HepG2 (cell line): ENCODE measurements at regions not wholly inside any gene's neighbourhood (a gene's known extent, or its start where the extent isn't known, plus 50 kb on each side); places are given as distances from the start of the nearest gene placed in this dataset.
A peak's percentile ranks its signal among the peaks of the same experiment; 100 is the strongest.

ENCODE experiments used
- ADNP ChIP-seq: sonication (generic); formaldehyde crosslinking; IDR thresholded peaks from 2 replicates; pipeline ENCODE4 v1.4.0; 2020; ENCODE audit warnings: missing genetic modification reagents
- ATF5 ChIP-seq: sonication (generic); formaldehyde crosslinking; IDR thresholded peaks from 2 replicates; pipeline ENCODE4 v1.4.0; 2020; ENCODE audit warnings: mild to moderate bottlenecking, low read depth, missing genetic modification reagents
- GATAD2A ChIP-seq: IDR thresholded peaks from 2 replicates; pipeline ENCODE4 v1.6.1; 2016
- KDM3A ChIP-seq: IDR thresholded peaks from 2 replicates; pipeline ENCODE4 v1.6.1; 2018; ENCODE audit warnings: low read depth, missing compliant biosample characterization
- LRRFIP1 ChIP-seq: sonication (generic); formaldehyde crosslinking; conservative IDR thresholded peaks from 2 replicates; pipeline ENCODE4 v1.4.0; 2020; ENCODE audit warnings: missing genetic modification reagents
- MLXIP ChIP-seq: sonication (generic); formaldehyde crosslinking; IDR thresholded peaks from 2 replicates; pipeline ENCODE4 v1.9.0; 2021; ENCODE audit warnings: missing genetic modification reagents, borderline replicate concordance
- ONECUT2 ChIP-seq: sonication (generic); formaldehyde crosslinking; IDR thresholded peaks from 2 replicates; pipeline ENCODE4 v1.4.0; 2020; ENCODE audit warnings: missing genetic modification reagents
- SIX4 ChIP-seq: sonication (generic); formaldehyde crosslinking; IDR thresholded peaks from 2 replicates; pipeline ENCODE4 v1.4.0; 2020; ENCODE audit warnings: missing genetic modification reagents
- SOX5 ChIP-seq: IDR thresholded peaks from 2 replicates; pipeline ENCODE4 v1.6.1; 2016; ENCODE audit warnings: borderline replicate concordance
- SOX6 ChIP-seq, 2 experiments: fragments of 450-650 bp in 1 of 2; sonication (generic) in 1 of 2; formaldehyde crosslinking in 1 of 2; IDR thresholded peaks; 2 replicates each; pipeline versions ENCODE4 v1.4.0 to v1.6.1; 2017 to 2020; ENCODE audit warnings: antibody characterized with exemption in 1 of 2, mild to moderate bottlenecking in 1 of 2, missing genetic modification reagents in 1 of 2
- U2AF2 ChIP-seq: fragments of 200-400 bp; formaldehyde crosslinking; IDR thresholded peaks from 2 replicates; pipeline ENCODE4 v1.6.1; 2017; ENCODE audit warnings: low read depth, mild to moderate bottlenecking, low read length
- WIZ ChIP-seq: sonication (generic); formaldehyde crosslinking; IDR thresholded peaks from 2 replicates; pipeline ENCODE4 v1.5.1; 2020; ENCODE audit warnings: mild to moderate bottlenecking, missing genetic modification reagents
- ZNF143 ChIP-seq: sonication (generic); formaldehyde crosslinking; IDR thresholded peaks from 2 replicates; pipeline ENCODE4 v1.4.0; 2020; ENCODE audit warnings: missing genetic modification reagents
- ZNF687 ChIP-seq: sonication (generic); formaldehyde crosslinking; IDR thresholded peaks from 2 replicates; pipeline ENCODE4 v1.5.1; 2020; ENCODE audit warnings: mild to moderate bottlenecking, missing genetic modification reagents, moderate library complexity
- TF ChIP-seq, protein P1 (sequence below), 2 experiments: sonication (generic) in 1 of 2; formaldehyde crosslinking in 1 of 2; IDR thresholded peaks; 2 replicates each; pipeline versions ENCODE4 v1.5.1 to v1.6.1; 2011 to 2020; ENCODE audit warnings: borderline replicate concordance in 1 of 2, low read depth in 1 of 2, low read length in 1 of 2, mild to moderate bottlenecking in 1 of 2, missing genetic modification reagents in 1 of 2, moderate library complexity in 1 of 2

DNA sequence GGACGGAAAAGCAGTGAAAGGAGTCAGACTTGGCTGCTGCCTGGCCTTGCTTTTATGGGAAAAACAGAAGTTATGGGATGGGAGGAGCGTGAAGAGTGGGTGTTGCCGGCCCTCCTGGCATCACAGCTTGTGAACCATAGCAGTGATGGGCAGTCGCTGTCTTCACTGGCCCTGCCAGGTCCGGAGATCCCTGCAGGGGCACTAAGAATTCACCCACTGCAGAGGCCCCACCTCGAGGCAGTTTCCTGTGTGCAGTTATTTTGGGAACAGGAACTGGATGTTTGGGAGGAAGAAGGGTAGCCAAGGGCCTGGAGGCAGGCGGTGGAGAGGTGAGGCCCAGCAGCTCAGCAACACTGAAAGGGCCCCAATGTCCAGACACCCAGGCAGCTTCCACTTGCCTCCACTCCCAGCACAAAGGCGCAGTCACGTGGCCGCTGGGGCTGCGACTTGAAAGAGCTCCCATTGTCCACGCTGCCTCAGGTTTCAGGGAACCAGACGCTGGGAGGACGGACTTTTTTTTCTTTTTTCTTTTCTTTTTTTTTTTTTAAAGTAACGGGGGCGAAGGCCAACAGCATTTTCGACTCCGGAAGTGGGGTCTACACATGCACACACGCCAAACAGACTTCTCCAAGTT lies 255.6 kb downstream of the ZNF621 start (continued):
- TF ChIP-seq ZNF143 (CRISPR knock-in tag) (no peak), U2AF2 (no peak), GATAD2A (CRISPR knock-in tag) (peak; percentile 12; the same call in 1 of the 2 replicates), MLXIP (CRISPR knock-in tag) (no peak), SOX5 (CRISPR knock-in tag) (peak; percentile 74), ADNP (CRISPR knock-in tag) (no peak), ONECUT2 (CRISPR knock-in tag) (no peak), KDM3A (CRISPR knock-in tag) (no peak), SIX4 (CRISPR knock-in tag) (0 out of 2 replicates have a peak, but pooled peaks have one; percentile 24), WIZ (no peak), ZNF687 (peak; percentile 72), SOX6 (IDR thresholded peaks at IDR 0.05) (no peak), SOX6 (CRISPR knock-in tag; IDR thresholded peaks at IDR 0.05) (peak; percentile 77), LRRFIP1 (no peak), ATF5 (CRISPR knock-in tag) (no peak)
- TF ChIP-seq, protein P1, sequence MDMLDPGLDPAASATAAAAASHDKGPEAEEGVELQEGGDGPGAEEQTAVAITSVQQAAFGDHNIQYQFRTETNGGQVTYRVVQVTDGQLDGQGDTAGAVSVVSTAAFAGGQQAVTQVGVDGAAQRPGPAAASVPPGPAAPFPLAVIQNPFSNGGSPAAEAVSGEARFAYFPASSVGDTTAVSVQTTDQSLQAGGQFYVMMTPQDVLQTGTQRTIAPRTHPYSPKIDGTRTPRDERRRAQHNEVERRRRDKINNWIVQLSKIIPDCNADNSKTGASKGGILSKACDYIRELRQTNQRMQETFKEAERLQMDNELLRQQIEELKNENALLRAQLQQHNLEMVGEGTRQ (IDR thresholded peaks at IDR 0.05; ENCODE audit: low read depth, low read length) = peak; percentile 65
- TF ChIP-seq, protein P1 (CRISPR knock-in tag; IDR thresholded peaks at IDR 0.05; ENCODE audit: borderline replicate concordance) = peak; percentile 84; the same call in 1 of the 2 replicates
